Right forelimb (tissue), 1 donor: ENCODE measurements at regions not wholly inside any gene's neighbourhood (a gene's known extent, or its start where the extent isn't known, plus 50 kb on each side); places are given as distances from the start of the nearest gene placed in this dataset.

Experiments used
- DNase-seq: peaks from one replicate; pipeline ENCODE4 v3.0.0-alpha.2; 2018

DNA sequence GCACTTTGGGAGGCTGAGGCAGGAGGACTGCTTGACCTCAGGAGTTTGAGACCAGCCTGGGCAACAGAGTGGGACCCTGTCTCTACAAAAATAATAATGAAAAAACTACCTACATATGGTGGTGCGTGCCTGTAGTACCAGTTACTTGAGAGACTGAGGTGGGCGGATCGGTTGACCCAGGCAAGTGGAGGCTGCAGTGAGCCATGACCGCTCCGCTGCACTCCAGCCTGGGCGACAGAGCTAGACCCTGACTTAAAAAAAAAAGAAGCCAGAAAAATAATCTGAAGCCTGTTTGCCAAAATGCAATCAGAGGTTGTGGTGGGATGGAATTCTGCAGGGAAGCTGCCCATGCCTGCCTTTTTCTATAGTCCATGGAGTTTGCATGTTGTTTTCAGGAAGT, 50.4 kb upstream of the GGTA1 start:
- DNase-seq: no peak

DNA sequence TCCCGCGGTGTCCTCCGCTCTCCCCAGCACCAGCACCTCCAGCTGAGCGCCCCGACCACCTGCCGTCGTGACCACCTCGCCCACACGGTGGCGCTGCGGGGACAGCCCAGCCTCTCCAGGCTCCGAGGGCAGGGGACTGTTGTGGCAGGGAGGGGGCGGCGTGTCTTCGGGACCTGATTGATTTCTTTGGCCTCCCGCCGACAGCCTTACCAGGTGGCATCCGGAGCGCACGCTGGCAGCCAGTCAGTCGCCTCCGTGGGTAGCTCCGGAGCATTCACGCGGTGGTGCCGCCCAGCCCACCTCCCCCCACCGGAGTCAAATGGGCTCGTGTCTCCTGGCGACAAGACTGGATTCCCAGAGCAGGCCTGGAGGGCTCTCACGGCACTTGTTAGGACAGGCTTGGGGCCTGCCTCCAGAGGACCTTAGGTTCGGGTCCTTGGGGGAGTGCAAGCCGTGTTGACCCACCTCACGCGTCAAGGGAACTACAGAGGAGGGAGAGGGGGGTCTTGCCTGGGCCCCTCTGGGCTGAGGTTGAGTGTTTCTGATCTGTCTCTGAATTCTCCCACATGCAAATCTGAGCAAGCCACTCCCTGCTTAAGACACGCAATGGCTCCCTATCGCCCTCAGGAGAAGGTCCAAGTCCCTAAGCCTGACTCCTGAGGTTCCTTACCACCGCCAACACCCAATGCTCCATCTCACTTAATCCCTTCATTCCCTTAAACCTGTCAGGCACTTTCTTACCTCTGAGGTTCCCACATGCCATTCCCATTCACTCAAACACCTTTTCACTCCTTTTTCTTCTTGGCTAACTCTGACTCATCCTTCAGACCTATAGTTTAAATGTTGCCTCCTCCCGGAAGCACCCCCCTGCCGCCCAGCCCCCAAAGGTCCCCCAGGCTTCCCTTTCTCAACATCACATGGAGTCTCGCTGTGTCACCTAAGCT, 51.2 kb upstream of the GGTA1 start:
- peak; percentile 91 for DNase-seq

DNA sequence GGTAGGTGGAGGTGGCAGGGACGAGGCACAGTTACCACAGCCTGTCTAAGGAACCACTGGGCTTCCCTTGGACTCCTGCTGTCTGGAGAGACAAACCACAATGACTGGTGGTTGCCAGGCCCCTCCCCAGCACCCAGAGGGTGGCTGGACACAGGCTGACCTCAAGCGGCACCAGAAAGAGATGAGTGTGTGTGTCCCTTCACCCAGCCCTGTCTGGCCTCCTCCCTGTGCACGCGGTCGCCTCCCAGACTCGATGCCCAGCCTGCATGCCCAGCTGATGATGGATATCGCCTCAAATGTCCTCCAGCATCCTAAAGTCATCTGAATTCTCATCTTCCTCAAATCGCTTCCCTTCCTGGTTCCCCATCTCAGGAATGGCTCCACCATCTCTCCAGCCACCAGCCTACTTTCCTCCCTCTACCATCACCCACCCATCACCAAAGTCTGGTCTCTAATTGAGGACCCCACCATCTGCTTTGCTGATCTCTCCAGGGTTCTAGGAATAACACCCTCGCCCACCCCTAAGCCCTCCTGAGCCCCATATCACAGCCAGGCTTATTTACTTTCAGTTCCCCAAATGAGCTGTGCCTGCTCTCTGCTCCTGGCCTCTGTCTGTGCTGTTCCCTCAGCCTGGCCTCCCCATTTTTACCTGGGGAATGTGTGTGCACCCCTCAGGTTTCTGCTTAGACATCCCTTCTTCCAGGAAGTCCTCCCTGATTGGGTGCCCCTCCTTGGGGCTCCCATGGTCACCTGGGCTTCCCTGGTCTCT, 52.5 kb upstream of the GGTA1 start:
- no peak for DNase-seq

DNA sequence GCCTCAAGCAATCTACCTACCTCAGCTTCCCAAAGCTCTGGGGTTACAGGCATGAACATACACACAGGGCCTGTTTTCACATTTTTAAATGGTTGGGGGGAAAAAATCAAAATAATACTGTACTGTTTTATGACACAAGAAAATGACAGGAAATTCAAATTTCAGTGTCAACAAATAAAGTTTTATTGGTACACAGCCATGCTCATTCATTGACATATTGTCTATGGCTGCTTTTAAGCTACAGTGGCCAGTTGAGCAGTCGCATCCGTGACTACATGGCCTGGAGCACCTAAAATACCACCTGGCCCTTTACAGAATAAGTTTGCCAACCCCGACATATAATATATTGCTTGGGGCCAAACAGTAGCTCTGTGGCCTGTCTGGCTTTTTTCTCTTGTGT, 56.4 kb upstream of the GGTA1 start:
- DNase-seq: no peak

DNA sequence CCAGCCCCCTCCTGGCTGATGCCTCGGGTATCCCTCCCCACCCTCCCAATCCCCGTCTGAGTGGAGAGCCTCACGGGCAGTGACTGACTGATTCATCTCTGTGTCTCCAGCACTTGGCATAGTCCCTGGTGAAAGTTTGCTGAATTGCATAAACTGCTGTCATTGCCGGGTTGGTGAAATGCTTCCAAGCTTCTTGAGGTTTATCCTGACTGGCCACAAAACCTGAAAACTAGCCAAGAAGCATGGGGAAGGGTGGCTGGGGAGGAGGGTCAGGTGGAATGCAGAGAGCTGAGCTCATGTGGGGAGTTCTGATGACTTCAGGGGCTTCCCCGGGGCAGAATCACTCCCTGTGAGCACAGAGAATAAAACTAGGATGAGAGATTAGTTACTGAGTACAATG, 56.9 kb upstream of the GGTA1 start:
- no peak for DNase-seq

DNA sequence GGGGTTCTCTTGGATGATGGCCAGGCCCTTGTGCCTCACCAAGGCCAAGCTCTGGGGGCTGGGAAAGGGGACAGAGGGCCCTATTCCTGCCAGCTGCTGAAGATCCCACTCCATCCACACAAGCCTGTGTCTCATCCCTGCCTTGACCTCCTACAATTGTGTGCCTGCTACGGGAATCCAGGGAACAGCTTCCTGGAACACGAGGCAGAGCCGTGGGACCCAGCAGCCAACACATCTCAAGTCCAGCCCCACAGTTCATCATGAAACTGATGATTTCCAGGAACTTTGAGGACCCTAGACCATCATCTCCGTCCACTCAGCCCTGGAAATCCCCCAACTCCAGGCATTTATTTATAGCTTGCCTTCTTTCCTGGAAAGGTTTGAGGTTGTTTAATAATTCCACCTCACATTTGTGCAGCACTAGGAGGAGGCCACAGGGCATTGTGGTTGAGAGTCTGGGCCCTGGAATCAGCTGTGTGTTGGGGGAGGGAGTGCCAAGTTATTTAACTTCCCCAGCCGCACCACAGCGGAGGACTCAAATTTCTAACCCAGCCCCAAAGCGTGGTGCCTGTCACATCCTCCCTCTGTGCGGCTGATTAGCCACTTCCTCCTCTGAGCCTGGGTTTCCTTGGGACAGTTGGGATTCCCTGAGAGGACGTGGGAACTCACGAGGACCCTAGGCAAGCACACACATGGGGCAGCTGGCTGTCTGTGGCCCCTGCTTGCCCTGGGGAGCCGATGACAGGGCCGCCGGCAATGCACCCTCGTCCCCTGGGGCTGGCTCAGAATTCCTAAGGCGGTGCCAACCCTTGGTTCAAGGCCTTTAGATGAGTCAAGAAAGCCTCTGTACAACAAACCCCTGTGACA, 58.2 kb upstream of the GGTA1 start:
- DNase-seq: peak; percentile 79

DNA sequence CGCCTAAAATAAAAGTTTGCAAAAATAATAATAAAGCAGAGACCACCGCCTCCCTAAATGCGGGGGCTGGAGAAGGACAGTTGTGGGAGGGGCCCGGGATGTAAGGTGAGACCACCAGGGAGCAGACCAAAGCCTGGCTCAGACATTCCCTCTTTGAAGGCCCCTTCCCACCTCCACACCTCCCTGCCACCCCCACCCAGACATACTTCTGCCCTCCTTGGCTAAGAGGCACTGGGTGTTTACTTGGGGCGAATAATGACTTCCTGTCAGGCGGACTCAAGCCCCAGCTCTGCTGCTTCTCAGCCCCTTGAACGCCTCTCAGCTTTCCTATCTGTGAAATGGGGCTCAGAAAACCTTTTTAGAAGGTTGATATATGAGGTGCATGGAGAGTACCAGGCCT, 58.8 kb upstream of the GGTA1 start:
- DNase-seq: no peak

DNA sequence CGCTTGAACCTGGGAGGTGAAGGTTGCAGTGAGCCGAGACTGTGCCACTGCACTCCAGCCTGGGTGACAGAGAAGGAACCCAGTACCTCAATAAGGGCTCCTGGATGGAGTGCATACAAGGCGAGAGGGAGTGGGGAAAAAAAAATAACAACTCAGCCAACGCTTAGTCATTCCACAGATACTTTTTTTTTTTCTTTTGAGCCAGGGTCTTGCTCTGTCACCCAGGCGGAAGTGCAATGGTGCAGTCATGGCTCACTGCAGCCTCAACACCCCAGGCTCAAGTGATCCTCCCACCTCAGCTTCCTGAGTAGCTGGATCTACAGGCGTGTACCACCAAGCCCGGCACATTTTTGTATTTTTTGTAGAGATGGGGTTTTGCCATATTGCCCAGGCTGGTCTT, 59.5 kb upstream of the GGTA1 start:
- no peak for DNase-seq

DNA sequence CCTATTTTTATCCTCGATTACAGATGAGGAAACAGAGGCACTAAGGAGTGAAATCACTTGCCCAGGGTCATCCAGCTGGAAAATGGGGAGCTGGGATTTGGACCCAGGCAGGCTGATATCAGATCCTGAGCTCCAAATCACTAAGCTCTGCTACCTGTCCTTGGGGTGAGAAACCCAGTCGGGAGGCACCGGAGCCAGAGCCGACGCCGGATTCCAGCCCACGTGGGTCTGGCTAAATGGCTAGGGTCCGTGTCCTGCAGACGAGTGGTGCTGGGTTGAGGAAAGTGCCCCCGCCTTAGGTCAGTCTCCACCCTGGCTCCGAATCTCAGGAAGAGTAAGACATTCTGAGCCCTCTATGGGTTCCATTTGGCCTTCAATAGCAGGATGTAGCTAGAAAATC, 61.3 kb upstream of the GGTA1 start:
- DNase-seq: no peak

DNA sequence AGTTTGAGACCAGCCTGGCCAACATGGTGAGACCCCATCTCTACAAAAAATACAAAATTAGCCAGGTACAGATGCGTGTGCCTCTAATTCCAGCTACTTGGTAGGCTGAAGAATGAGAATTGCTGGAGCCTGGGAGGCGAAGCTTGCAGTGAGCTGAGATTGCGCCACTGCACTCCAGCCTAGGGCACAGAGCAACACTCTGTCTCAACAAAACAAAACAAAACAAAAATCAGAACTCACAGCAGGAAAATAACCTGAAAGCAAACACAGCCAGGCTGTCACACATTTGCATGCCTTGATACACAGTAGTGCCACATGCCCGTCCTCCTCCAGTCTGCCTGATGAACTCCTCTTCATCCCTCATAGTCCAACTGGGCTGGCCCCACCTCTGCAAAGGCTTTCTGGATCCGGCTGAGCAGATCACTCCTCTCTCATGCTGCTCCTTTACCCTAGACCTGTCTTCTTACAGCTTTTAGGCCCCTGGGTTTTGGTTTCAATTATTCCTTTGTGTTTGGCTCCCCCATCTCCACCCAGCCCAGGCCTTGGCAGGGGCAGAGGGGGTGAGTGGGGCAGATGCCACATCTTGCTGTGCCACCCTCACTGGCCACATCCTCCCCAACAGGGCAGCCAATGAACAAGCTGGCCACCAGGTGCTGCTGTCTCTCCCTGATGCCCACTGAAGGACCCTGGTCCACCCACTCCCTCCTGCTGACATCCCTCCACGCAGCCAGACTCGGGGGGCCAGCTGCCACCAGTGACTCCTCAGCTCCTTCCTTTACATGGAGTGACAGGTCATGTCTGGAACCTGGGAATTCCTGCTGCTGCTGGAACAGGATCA, 62.0 kb upstream of the GGTA1 start:
- DNase-seq: no peak

DNA sequence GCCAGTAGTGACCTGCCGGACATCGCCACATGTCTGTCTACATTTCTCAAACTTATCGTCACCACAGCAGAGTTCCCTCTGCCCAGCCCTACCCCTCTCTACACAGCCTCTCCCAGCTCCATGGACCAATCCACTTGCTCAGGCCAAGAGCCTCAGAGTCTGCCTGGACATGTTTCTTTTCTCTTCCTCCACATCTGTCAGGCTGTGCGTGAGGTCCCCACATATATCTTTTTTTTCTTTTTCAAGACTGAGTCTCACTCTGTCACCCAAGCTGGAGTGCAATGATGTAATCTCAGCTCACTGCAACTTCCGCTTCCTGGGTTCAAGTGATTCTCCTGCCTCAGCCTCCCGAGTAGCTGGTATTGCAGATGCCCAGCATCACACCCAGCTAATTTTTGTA, 62.7 kb upstream of the GGTA1 start:
- no peak for DNase-seq

DNA sequence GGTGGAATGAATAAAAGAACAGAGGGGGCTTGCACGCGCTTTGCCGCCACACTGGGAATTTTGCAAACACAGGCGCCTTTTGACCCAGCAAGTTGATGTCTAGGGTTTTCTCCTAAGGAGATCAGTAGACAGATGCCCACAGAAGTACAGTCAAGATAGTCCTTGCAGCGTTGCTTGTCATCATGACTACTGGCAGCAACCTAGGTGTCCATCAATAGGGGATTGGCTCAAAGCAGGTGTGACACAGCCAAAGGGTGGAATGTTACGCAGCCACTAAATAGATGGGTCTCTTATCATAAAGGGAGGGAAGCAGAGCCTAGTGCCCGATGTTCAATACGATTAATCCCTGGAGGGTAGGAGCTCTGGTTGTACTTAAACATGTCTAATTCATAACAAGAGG, 63.8 kb upstream of the GGTA1 start:
- no peak for DNase-seq

DNA sequence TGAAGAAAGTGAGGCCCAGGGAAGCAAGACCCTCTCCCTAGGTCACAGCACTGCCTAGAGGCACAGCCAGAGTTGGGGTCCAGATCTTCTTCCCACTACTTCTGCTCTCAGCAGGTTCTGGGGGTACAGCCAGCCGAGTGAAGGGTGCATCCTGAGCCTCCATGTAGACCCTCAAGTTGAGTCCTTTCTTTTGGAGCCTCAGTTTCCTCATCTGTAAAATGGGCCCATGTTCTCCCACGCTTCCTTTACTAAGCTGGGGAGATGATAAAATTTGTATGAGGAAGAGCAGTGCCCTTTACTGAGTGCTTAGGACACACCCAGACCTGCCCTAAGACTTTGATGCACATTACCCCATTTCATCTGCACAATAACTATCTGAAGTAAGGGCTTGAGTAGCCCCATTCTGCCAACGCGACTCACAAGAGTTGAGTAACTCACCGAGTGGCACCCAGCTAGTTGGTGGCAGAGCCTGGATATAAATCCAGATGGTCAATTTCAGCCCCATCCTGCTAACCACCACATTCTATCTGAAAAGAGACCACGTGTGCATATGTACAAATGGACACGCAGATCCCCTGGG, 64.3 kb upstream of the GGTA1 start:
- DNase-seq: no peak

DNA sequence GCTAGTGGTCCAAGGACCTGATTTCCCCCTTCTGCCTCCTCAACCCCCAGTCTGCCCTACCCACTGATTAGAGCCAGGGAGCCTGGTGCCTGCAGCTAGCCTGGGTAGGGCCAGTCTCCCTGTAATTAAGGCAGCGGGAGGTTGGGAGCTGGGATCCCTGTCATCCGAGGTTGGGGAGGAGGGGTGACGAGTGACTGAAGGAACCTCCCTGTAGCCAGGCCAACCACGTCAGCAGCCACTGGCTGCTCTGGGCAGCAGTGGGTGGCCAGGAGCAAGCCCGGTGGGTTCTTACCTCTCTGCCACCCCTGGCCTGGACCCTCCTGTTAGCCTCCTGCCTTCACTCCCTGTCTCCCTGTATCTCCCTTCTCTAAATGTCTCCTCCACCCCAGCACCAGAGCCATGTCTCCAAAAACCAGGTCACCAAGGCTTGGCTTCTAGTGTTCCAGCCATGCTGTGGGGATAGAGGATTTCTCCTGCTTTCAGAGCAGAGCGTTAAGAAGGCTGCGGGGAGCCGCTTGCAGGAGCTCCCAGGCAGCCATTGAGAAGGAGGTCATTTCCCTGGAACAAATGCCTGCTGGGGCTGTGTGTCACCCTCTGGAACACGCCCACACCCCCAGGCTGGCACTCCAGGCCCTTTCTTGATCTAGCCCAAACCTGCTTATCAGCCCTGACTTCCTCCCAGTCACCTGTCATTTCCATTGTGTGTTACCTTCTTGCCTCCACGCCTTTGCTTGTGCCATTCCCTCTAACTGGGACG, 65.0 kb upstream of the GGTA1 start:
- DNase-seq: no peak

DNA sequence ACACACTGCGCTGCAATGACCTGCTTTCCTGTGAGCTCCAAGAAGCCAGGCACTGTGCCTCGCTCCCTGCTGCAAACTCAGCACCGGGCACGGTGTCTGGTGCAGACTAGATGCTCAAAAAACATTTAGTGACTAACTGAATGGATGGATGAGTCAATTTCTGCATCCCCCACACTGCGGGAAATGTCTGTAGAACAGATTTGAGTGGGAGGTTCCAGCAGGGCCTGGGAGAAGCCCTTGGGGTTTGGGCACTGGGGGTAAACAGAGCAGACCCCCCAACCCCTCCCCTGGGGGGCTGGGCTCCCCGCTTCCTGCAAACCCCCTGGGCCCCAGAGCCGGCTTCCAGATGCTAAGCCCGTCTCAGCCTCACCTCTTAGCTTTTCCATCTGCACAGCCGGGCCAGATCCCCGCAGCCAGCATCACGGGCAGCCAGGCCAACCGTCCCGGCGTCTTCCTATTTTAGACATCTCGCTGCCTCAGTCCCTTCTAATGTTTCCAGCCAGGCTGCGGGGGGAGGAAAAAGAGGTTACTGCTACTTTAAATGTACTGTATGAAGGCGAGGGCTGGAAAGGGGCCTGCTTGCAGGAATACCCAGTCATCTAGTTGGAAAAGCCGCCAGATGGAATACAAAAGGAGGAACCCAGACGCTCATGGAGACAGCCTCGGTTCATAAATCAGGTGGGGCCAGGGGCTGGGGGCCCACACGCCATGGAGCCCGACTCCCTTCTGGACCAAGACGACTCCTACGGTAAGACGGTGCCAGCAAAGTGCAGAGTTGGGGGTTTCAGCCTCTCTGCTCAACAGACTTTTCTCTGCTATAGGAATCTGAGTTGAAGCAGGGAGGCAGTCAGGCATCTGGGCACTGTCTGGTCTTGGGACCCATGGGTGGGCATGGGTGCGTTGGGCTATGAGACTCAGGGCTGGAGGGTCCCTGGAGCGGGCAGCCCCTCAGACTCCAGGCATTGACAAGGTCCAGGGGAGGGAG, 67.1 kb upstream of the GGTA1 start:
- DNase-seq: peak; percentile 82

DNA sequence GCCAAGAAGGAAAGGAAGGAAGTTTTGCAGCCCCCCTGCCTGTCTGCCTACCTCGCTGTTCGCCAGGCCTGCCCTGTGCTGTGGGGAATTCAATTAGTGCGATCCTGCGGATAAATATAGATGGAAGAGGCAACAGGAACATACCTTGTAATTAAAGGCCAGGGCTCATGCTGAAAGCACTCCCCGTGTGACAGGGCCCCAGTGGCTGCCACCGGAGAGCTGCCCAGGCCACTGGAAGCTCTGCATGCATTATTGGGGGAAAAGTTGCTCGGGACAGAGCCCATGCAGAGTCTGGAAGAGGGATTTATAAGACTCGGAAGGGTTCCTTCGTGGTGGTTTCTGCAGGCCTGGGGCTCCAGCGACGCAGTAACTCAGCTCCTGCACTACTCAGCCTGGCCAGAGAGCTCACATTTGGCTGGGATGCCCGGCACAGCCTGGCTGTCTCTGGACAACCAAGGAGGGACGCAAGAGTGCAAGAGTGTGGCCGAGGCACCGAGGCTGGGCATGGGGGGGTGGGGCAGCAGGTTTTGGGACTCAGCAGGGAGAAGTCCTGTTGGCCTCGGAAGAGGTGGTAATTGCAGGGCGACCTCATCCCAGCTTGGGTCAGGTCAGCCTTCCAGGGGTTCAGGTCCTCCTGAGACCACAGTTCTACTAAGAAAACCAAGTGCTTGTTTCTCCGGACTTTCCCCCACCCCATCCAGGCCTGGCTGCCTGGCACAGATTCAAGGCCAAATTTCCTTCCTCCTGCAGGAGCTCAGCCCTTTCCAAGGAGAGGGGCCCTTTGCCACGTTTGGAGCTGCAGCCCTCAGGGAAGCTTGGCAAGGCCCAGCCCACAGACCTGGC, 68.1 kb upstream of the GGTA1 start:
- DNase-seq: peak; percentile 69

DNA sequence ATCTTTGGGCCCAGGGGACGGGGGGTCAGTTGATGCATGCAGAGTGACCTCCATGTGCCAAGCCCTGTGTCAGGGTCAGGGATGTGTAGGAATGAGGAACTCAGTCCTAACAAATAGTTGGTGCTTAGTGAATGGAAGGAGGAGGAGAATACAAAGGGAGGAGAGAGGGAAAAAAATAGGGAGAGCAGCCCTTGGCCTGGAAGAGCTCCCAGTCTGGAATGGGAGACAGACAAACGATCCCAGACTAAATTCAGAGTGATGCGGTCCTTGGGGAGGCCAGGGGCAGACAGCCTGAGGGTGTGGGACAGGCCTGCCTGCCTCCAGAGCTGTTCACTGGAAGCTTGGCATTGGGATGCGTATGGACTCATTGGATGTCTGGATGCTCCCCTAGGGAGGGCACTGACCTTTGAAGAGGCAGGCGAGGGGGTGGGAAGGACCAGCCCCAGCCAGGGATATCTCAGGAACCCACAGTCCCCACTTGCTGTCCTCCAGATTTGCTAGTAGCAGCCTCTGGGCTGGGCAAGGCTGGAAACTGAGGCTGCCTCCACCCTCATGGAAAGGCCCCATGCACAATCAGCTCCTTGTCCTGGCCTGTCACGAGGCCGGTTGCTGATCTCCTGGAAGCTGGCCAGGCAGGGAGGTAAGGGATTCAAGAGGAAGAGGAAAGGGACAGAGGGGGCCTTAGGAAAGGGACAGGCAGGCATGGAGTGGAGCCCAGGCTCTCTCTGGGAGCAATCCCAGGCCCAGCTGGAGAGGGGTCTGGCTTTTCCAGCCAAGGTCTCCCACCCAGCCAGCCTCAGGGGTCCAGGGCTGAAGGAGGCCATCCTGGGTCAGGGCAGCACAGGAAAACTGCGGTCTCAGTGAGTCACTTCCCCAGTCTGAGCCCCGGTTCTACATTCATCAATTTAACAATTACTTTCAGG, 69.0 kb upstream of the GGTA1 start:
- DNase-seq: peak; percentile 56

DNA sequence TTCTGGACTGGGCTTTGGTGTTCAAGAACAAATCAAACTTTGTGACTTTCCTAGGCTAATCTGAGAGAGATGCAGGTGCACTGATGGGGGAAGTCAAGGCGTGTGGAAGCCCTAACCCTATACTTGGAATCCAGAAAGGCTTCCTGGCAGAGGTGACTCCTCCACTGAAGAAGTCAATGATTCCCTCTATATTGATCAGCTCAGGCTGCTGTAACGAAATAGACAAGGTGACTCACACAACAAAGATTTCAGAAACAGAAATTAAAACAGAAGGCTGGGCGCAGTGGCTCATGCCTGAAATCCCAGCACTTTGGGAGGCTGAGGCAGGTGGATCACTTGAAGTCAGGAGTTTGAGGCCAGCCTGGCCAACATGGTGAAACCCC, 69.6 kb upstream of the GGTA1 start:
- no peak for DNase-seq
